ENCODE measurements at regions not wholly inside any gene's neighbourhood (a gene's known extent, or its start where the extent isn't known, plus 50 kb on each side); places are given as distances from the start of the nearest gene placed in this dataset.

DNA sequence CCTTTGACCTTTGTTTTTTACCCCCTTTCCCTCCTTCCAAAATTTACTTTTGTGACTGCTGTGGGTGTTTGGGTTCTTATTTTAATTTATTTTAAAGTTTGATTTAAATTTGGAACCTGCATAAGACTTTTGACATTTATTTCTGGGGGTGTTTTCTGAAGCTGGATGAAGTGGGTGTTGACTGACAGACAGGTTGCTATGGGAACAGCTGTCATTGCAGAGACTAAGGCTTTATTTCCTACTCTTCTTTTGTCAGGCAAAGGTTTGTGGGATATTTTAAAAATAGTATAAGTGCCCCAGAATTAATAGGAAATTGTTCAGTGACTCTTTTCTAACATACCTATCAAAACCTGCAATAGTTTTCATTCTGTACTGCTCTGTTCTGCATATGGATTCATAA, 290.8 kb upstream of the ESRRG start:
- H2BK120ac ChIP-seq (ENCODE audit: low read depth, low read length) = no peak overlapping the region
- H2BK20ac ChIP-seq (ENCODE audit: low read depth, low read length) = no peak overlapping the region
- no peak overlapping the region for H3K4me2 ChIP-seq (ENCODE audit: low read depth, low read length)
- H3K23ac ChIP-seq (ENCODE audit: low read depth, low read length) = no peak overlapping the region
- H3K9ac ChIP-seq (ENCODE audit: low read depth, low read length) = no peak overlapping the region
- H4K20me1 ChIP-seq (ENCODE audit: insufficient read depth, low read length) = no peaks in the 10 kb centered on the region
- BruUV-seq (replicated peaks) = no TSS peak
- H3K18ac ChIP-seq (ENCODE audit: low read depth, low read length) = no peak overlapping the region
- no peak for TF ChIP-seq MAFK (IDR thresholded peaks at IDR 0.05; ENCODE audit: low read depth, low read length)
- no peak for TF ChIP-seq CEBPB (IDR thresholded peaks at IDR 0.05; ENCODE audit: low read depth, low read length)
- TF ChIP-seq RFX5 (IDR thresholded peaks at IDR 0.05; ENCODE audit: low read depth, low read length) = no peak
- TF ChIP-seq MAZ (IDR thresholded peaks at IDR 0.05; ENCODE audit: borderline replicate concordance, low read depth, low read length) = no peak
- TF ChIP-seq, protein P1, sequence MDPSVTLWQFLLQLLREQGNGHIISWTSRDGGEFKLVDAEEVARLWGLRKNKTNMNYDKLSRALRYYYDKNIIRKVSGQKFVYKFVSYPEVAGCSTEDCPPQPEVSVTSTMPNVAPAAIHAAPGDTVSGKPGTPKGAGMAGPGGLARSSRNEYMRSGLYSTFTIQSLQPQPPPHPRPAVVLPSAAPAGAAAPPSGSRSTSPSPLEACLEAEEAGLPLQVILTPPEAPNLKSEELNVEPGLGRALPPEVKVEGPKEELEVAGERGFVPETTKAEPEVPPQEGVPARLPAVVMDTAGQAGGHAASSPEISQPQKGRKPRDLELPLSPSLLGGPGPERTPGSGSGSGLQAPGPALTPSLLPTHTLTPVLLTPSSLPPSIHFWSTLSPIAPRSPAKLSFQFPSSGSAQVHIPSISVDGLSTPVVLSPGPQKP (IDR thresholded peaks at IDR 0.05; ENCODE audit: borderline replicate concordance, low read depth, low read length) = no peak
- TF ChIP-seq, protein P2, sequence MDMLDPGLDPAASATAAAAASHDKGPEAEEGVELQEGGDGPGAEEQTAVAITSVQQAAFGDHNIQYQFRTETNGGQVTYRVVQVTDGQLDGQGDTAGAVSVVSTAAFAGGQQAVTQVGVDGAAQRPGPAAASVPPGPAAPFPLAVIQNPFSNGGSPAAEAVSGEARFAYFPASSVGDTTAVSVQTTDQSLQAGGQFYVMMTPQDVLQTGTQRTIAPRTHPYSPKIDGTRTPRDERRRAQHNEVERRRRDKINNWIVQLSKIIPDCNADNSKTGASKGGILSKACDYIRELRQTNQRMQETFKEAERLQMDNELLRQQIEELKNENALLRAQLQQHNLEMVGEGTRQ (IDR thresholded peaks at IDR 0.05; ENCODE audit: low read depth, low read length) = no peak
- TF ChIP-seq MXI1 (IDR thresholded peaks at IDR 0.05; ENCODE audit: borderline replicate concordance, low read depth, low read length) = no peak
- TF ChIP-seq, protein P3, sequence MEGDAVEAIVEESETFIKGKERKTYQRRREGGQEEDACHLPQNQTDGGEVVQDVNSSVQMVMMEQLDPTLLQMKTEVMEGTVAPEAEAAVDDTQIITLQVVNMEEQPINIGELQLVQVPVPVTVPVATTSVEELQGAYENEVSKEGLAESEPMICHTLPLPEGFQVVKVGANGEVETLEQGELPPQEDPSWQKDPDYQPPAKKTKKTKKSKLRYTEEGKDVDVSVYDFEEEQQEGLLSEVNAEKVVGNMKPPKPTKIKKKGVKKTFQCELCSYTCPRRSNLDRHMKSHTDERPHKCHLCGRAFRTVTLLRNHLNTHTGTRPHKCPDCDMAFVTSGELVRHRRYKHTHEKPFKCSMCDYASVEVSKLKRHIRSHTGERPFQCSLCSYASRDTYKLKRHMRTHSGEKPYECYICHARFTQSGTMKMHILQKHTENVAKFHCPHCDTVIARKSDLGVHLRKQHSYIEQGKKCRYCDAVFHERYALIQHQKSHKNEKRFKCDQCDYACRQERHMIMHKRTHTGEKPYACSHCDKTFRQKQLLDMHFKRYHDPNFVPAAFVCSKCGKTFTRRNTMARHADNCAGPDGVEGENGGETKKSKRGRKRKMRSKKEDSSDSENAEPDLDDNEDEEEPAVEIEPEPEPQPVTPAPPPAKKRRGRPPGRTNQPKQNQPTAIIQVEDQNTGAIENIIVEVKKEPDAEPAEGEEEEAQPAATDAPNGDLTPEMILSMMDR (conservative IDR thresholded peaks at IDR 0.05; ENCODE audit: low read depth, low read length) = no peak
- ChIA-PET CTCF (no interaction called here), POLR2A (ENCODE audit: unreplicated experiment) (no interaction called here)
- no peak overlapping the region for H2AFZ ChIP-seq (replicated peaks; ENCODE audit: low read length, poor library complexity)
- H3K79me1 ChIP-seq (ENCODE audit: low read depth in 1 of 2, low read length in 2 of 2) = no peaks in the 10 kb centered on the region
- no peak overlapping the region for H2AK5ac ChIP-seq (ENCODE audit: low read depth, low read length)
- no peak overlapping the region for H4K5ac ChIP-seq (ENCODE audit: low read depth, low read length)
- no peak overlapping the region for H2BK5ac ChIP-seq (ENCODE audit: low read depth, low read length, poor library complexity, severe bottlenecking)
- no peaks in the 10 kb centered on the region for H3K9me1 ChIP-seq (ENCODE audit: insufficient read depth, low read length)
- H2BK15ac ChIP-seq (ENCODE audit: low read depth, low read length) = no peak overlapping the region
- dilution Hi-C loops (cut with HindIII; ENCODE audit: low sequenced_read_pairs, unreplicated experiment) (no loop called here), in situ Hi-C loops (cut with MboI; ENCODE audit: low sequenced_read_pairs) (no loop called here), intact Hi-C loops (cut with micrococcal nuclease) (no loop called here)
- no peak overlapping the region for H4K91ac ChIP-seq (ENCODE audit: insufficient read depth, low read depth, low read length)
- no peaks in the 10 kb centered on the region for H3K4me1 ChIP-seq (ENCODE audit: control insufficient read depth, insufficient read depth, low read length)
- no peak overlapping the region for H3K27ac ChIP-seq (ENCODE audit: insufficient read depth, low read length)
- no peak overlapping the region for H3K56ac ChIP-seq (ENCODE audit: extremely low read depth, insufficient read depth, low read length)
- no peak overlapping the region for H3K14ac ChIP-seq (replicated peaks; ENCODE audit: low read depth, low read length)
- DNase-seq (no peak), ATAC-seq (ENCODE audit: low read depth) (no peak)
- no peaks in the 10 kb centered on the region for H3K27me3 ChIP-seq (ENCODE audit: control insufficient read depth, insufficient read depth, low read length)
- no peak overlapping the region for H2AK9ac ChIP-seq (replicated peaks; ENCODE audit: low read depth, low read length, poor library complexity)
- H4K8ac ChIP-seq (ENCODE audit: low read depth in 2 of 2, low read length in 2 of 2) = no peak overlapping the region
- H3K4me3 ChIP-seq (ENCODE audit: insufficient read depth, low read depth, low read length) = no peak overlapping the region
- H3K36me3 ChIP-seq (ENCODE audit: control insufficient read depth, insufficient read depth, low read length) = no peaks in the 10 kb centered on the region
- no peaks in the 10 kb centered on the region for H3K9me3 ChIP-seq (ENCODE audit: control insufficient read depth, insufficient read depth, low read length)
- H3K4ac ChIP-seq (ENCODE audit: low read depth, low read length) = no peak overlapping the region

Measured in IMR-90 (cell line).